Subcutaneous abdominal adipose tissue (tissue), 5 donors: ENCODE measurements at regions not wholly inside any gene's neighbourhood (a gene's known extent, or its start where the extent isn't known, plus 50 kb on each side); places are given as distances from the start of the nearest gene placed in this dataset.

Experiments
- H3K27ac ChIP-seq: one replicate; pipeline ENCODE4 v1.7.0; 2013; ENCODE audit warnings: low read depth, mild to moderate bottlenecking, inconsistent platforms, low read length, moderate library complexity
- H3K27me3 ChIP-seq, 5 donors: one replicate each; pipeline ENCODE4 v1.7.0; 2013; ENCODE audit warnings: low read length in 5 of 5, inconsistent platforms in 1 of 5; ENCODE audit not compliant: control insufficient read depth in 5 of 5, insufficient read depth in 4 of 5
- H3K36me3 ChIP-seq, 5 donors: one replicate each; pipeline ENCODE4 v1.7.0; 2013; ENCODE audit warnings: low read length in 5 of 5; ENCODE audit not compliant: control insufficient read depth in 5 of 5, insufficient read depth in 5 of 5
- H3K4me1 ChIP-seq, 5 donors: one replicate each; pipeline ENCODE4 v1.7.0; 2013; ENCODE audit warnings: low read length in 5 of 5, mild to moderate bottlenecking in 3 of 5, moderate library complexity in 1 of 5; ENCODE audit not compliant: control insufficient read depth in 5 of 5, insufficient read depth in 5 of 5
- H3K4me3 ChIP-seq, 5 donors: one replicate each; pipeline ENCODE4 v1.7.0; 2013; ENCODE audit warnings: low read length in 5 of 5, low read depth in 1 of 5
- H3K9ac ChIP-seq, 5 donors: one replicate each; pipeline ENCODE4 v1.7.0; 2013; ENCODE audit warnings: low read length in 5 of 5, mild to moderate bottlenecking in 4 of 5, moderate library complexity in 3 of 5
- H3K9me3 ChIP-seq, 5 donors: one replicate each; pipeline ENCODE4 v1.7.0; 2013; ENCODE audit warnings: low read length in 5 of 5; ENCODE audit not compliant: control insufficient read depth in 5 of 5
- donor health status: healthy.
- donor health status: healthy.
- donor health status: healthy.
- donor health status: healthy.
- donor health status: healthy.

GRCh38 chr6:144710207-144710606, 425.1 kb downstream of the UTRN start:
- Histone ChIP-seq H3K4me3 (no peak overlapping the region), H3K4me1 (no peaks in the 10 kb centered on the region), H3K27me3 (no peaks in the 10 kb centered on the region), H3K9ac (no peak overlapping the region), H3K27ac (no peak overlapping the region), H3K36me3 (peaks cover 3 to 14% (median 9%) of the 10 kb centered on the region in 5 donors), H3K9me3 (no peaks in the 10 kb centered on the region)

- H3K36me3 ChIP-seq: peaks cover 0 to 10% (median 5%) of the 10 kb centered on the region in 5 donors
- H3K9me3 ChIP-seq: no peaks in the 10 kb centered on the region
Measured at GRCh38 chr6:144711661-144712060, 426.5 kb downstream of the UTRN start.

GRCh38 chr6:144712541-144712940, 427.4 kb downstream of the UTRN start:
- Histone ChIP-seq H3K27ac (no peak overlapping the region), H3K9ac (no peak overlapping the region), H3K27me3 (no peaks in the 10 kb centered on the region), H3K4me3 (no peak overlapping the region), H3K9me3 (no peaks in the 10 kb centered on the region), H3K4me1 (peaks cover 0 to 9% (median 0%) of the 10 kb centered on the region in 5 donors), H3K36me3 (peaks cover 0 to 10% (median 5%) of the 10 kb centered on the region in 5 donors)

More at GRCh38 chr6:144711661-144712060, 426.5 kb downstream of the UTRN start:
- H3K4me1 ChIP-seq: peaks cover 0 to 1% (median 0%) of the 10 kb centered on the region in 5 donors
- no peak overlapping the region for H3K27ac ChIP-seq
- no peak overlapping the region for H3K9ac ChIP-seq
- no peak overlapping the region for H3K4me3 ChIP-seq
- H3K27me3 ChIP-seq: no peaks in the 10 kb centered on the region

GRCh38 chr6:144714021-144714712, 429.0 kb downstream of the UTRN start:
- no peaks in the 10 kb centered on the region for H3K9me3 ChIP-seq
- no peak overlapping the region for H3K27ac ChIP-seq
- peaks cover 0 to 7% (median 2%) of the 10 kb centered on the region in 5 donors for H3K36me3 ChIP-seq
- no peak overlapping the region for H3K9ac ChIP-seq
- no peaks in the 10 kb centered on the region for H3K27me3 ChIP-seq
- peaks cover 0 to 9% (median 0%) of the 10 kb centered on the region in 5 donors for H3K4me1 ChIP-seq
- no peak overlapping the region for H3K4me3 ChIP-seq

- no peak overlapping the region for H3K27ac ChIP-seq
- no peaks in the 10 kb centered on the region for H3K9me3 ChIP-seq
- no peak overlapping the region for H3K4me3 ChIP-seq
- peaks cover 3 to 7% (median 5%) of the 10 kb centered on the region in 5 donors for H3K36me3 ChIP-seq
- peaks cover 0 to 9% (median 0%) of the 10 kb centered on the region in 5 donors for H3K4me1 ChIP-seq
- no peak overlapping the region for H3K9ac ChIP-seq
- no peaks in the 10 kb centered on the region for H3K27me3 ChIP-seq
Measured at GRCh38 chr6:144715344-144715743, 430.2 kb downstream of the UTRN start.

GRCh38 chr6:144718431-144718830, 433.3 kb downstream of the UTRN start:
- H3K4me3 ChIP-seq: no peak overlapping the region
- no peak overlapping the region for H3K27ac ChIP-seq
- no peaks in the 10 kb centered on the region for H3K27me3 ChIP-seq

GRCh38 chr6:144721232-144721631, 436.1 kb downstream of the UTRN start:
- Histone ChIP-seq H3K4me1 (peaks cover 0 to 9% (median 0%) of the 10 kb centered on the region in 5 donors), H3K27me3 (no peaks in the 10 kb centered on the region), H3K9ac (no peak overlapping the region), H3K36me3 (peaks cover 0 to 13% (median 10%) of the 10 kb centered on the region in 5 donors), H3K9me3 (no peaks in the 10 kb centered on the region), H3K4me3 (no peak overlapping the region), H3K27ac (no peak overlapping the region)

More at GRCh38 chr6:144718431-144718830, 433.3 kb downstream of the UTRN start:
- Histone ChIP-seq H3K36me3 (peaks cover 4 to 12% (median 10%) of the 10 kb centered on the region in 5 donors), H3K4me1 (peaks cover 0 to 9% (median 0%) of the 10 kb centered on the region in 5 donors), H3K9ac (no peak overlapping the region), H3K9me3 (no peaks in the 10 kb centered on the region)

GRCh38 chr6:144722154-144722737, 437.1 kb downstream of the UTRN start:
- H3K36me3 ChIP-seq: peaks cover 0 to 13% (median 10%) of the 10 kb centered on the region in 5 donors
- H3K27me3 ChIP-seq: no peaks in the 10 kb centered on the region
- H3K9me3 ChIP-seq: no peaks in the 10 kb centered on the region
- H3K9ac ChIP-seq: no peak overlapping the region
- H3K4me1 ChIP-seq: peaks cover 0 to 2% (median 0%) of the 10 kb centered on the region in 5 donors
- H3K4me3 ChIP-seq: no peak overlapping the region
- no peak overlapping the region for H3K27ac ChIP-seq

- Histone ChIP-seq H3K4me1 (no peaks in the 10 kb centered on the region), H3K27me3 (no peaks in the 10 kb centered on the region), H3K4me3 (no peak overlapping the region), H3K27ac (no peak overlapping the region), H3K9me3 (no peaks in the 10 kb centered on the region), H3K36me3 (peaks cover 0 to 13% (median 10%) of the 10 kb centered on the region in 5 donors), H3K9ac (no peak overlapping the region)
Measured at GRCh38 chr6:144722925-144723324, 437.8 kb downstream of the UTRN start.

- H3K27me3 ChIP-seq: no peaks in the 10 kb centered on the region
- no peak overlapping the region for H3K27ac ChIP-seq
- H3K9me3 ChIP-seq: no peaks in the 10 kb centered on the region
- no peaks in the 10 kb centered on the region for H3K4me1 ChIP-seq
- H3K4me3 ChIP-seq: no peak overlapping the region
- no peak overlapping the region for H3K9ac ChIP-seq
- H3K36me3 ChIP-seq: peaks cover 0 to 13% (median 10%) of the 10 kb centered on the region in 5 donors
Measured at GRCh38 chr6:144723431-144723830, 438.3 kb downstream of the UTRN start.
